Suppressor macrophage treated with lipopolysaccharide for 4 hours (primary cell): ENCODE measurements at regions not wholly inside any gene's neighbourhood (a gene's known extent, or its start where the extent isn't known, plus 50 kb on each side); places are given as distances from the start of the nearest gene placed in this dataset.

Experiments used
- DNase-seq: peaks from one replicate; pipeline ENCODE4 v3.0.0-alpha.2; 2020

DNA sequence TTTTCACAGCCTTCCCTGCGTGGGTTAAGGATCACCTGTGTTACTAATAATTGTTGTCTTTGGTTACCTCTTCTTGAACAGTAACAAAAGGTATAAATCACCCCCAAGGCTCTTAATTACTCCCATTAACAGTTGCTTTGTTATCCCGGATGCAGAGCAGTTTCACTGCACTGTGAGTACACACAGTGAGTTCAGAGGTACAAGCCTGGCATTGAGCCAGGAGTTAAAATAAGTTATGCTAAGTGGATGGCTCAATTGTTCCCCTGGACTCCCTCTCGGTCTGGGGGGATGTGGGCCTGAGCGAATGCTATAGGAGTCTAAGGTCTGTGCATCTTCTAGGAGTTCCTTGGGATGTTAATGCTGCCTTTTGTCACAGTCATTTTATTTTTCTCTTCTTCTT is 258.3 kb downstream of the ATG4C start:
- no peak for DNase-seq

- no peak for DNase-seq
Observed at GRCh38 chr1:63046539-63046938, 262.6 kb downstream of the ATG4C start.

- DNase-seq, result no peak
Observed at GRCh38 chr1:63049135-63049534, 265.2 kb downstream of the ATG4C start.

GRCh38 chr1:63051356-63051755 is 267.4 kb downstream of the ATG4C start:
- no peak for DNase-seq

DNA sequence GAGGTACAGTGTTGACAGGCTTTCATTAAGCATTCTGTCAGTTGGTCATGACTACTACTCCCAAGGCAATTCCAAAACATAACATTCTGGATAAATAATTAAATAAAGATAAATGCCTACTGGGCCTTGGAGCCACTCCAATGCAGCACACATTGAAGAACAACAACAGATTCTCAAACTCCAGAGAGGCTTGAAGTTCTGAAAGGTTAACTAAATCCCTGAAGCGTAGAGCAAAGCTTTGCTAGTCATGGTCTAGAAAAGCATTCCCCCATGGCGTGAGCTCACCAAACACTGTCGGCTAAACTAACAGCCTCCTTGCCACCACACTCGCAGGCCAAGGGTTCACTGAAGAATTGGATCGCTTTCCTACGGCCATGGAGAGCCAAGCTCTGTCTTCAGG is 268.0 kb downstream of the ATG4C start:
- DNase-seq, result no peak

- DNase-seq, result no peak
Observed at GRCh38 chr1:63054184-63054583, 268.2 kb upstream of the FOXD3 start.

GRCh38 chr1:63063367-63063766 is 259.0 kb upstream of the FOXD3 start:
- DNase-seq, result no peak

DNA sequence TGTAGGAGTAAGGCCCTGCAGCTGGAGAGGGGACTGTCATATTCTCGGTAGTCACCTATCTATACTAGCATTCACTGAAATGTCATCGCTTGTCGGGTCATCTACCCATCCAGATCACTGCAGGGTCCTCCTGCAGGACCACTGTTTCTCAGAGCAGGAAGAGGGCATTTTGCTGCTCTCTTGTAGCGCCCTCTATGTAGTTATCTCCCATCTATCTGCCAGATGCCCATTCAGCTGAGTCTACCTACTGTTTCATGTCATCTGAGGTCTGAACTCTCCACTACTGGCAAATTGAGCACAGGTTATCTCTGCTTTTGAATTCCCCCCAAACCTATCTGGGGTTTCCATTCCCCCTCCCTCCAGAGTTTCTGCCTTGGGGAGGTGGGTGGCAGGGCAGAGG is 258.2 kb upstream of the FOXD3 start:
- no peak for DNase-seq

DNA sequence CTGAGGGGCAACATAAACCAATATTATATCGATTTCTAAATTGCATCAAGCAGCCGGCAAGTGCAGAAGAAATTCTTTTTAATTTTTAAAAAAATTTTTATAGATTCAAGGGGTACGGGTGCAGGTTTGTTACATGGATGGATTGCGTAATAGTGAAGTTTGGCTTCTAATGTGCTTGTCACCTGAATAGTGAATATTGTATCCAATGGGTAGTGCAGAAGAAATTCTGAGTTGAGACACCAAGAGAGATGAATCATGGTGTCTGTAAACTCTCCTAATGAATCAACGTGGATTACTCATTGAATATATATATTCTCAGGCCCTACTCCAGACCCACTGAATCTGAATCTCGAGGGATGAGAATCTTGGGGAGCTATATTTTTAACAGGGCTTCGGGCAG is 253.7 kb upstream of the FOXD3 start:
- no peak for DNase-seq

DNA sequence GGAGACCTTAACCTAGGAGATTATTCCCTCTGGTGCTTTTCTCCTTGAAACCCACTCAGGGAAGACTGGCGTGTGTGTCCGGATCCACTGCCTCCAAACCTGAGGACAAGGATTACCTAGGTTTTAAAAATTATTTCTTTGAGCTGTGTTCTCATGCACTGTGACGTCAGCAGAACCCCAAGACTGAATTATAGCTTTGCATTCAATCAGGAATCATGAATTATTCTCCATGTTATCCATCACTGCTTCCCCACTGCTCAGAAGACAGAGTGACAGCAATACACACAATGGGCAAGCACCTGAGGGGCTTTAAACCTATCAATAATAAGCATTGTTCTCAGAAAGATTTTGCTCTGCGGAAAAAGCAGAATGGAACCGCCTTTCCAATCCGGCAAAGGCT is 253.2 kb upstream of the FOXD3 start:
- no peak for DNase-seq

DNA sequence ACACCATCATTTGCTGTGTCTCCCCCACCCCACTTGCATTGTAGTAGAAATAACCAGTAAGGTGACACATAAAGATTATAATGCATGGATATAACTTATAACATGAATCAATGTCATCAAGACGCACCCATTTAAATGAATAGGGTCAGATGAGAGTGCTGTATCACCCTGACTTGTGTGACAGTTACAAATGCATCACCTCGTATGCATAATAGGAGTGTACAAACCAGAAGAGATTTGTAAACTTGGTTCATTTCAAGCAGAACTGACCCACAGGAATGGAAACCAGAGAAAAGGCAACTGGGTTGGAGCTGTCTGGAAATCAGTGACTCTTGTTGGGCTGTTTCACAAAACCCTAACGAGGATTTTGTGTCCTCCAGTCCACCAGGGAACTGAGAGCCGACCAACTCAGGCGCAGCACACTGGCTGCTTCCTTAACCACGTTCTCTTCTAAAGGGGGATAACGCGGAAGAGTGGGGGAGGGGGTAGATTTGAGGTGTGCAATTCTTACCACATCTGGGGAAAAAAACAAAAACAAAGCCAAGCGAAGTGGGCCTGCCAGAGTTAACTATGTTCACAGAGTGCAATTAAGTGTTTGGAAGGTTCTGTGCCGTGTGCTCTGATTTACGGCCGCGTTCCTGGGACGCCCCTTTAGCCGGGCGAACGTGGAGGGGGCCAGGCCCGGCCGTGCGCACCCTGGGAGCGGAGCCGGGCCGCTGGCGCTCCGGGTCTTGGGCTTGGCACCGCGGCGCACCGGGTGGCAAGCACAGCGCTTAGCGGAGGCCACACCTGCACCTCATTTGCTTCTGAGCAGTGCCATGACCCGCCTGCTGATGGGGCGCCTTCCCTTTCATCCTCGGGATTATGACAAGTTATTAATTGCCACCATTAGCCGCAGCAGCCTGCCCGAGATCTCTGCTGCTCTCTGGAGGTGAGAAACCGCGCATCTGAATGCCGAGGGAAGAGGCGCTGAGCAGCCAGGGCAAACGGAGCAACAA is 248.8 kb upstream of the FOXD3 start:
- DNase-seq, result no peak

GRCh38 chr1:63074321-63074720 is 248.0 kb upstream of the FOXD3 start:
- no peak for DNase-seq

DNA sequence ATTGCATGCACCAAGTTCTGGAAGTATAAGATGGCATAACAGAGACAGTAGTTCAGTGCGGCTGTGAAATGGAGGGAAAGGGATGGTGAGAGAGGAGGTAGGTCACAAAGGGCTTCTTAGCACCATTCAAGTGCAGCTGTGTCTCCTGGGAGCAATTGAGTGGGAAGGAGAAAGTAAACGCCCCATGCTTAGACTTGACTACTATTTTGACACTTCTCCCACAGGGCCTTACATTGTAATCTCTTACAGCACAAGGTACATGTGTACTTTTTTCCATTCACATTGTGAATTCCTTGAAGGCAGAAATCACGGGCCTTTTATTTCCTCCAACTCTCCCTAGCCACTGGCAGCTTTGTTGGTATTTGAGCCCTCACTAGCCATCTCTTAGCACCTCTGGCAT is 239.6 kb upstream of the FOXD3 start:
- DNase-seq, result no peak

- DNase-seq, result no peak
Observed at GRCh38 chr1:63087966-63088365, 234.4 kb upstream of the FOXD3 start.

DNA sequence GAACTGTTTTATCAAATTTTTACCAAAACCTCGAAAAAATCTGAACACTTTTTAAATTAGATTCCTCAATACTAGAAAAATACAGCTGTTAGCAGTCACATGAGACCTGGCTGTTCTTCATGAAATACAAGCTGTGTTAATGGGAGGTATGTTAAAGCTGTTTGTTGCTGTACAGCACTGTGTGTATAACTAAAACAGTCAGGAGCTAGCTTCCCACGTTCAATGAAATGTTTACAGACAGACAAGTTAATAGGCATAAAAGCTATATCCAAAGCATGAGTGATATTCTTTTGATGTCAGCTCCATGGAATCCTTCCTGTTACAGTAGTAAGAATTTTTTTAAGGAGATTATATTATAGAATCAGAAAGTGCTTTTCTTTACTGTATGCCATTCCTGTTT is 223.2 kb upstream of the FOXD3 start:
- DNase-seq, result no peak

DNA sequence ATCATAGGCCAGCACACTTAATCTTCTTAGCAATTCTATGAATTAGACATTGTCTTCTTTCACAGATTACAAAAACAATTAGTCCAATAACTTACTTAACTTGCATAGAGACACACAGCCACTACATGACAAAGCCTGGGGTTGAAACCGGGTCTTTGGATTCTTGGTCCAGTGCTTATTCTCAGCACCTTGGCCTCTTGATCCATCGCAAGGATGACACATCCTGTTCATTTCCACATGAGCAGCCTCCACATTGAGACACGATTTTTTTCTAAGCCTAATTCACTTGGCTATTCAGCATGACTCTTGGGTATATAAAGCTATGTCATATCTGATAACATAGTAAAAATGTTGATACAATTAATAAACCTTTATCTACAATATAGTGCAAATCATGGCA is 221.0 kb upstream of the FOXD3 start:
- DNase-seq, result no peak

GRCh38 chr1:63103682-63104081 is 218.7 kb upstream of the FOXD3 start:
- no peak for DNase-seq

GRCh38 chr1:63107066-63107465 is 215.3 kb upstream of the FOXD3 start:
- DNase-seq, result no peak

DNA sequence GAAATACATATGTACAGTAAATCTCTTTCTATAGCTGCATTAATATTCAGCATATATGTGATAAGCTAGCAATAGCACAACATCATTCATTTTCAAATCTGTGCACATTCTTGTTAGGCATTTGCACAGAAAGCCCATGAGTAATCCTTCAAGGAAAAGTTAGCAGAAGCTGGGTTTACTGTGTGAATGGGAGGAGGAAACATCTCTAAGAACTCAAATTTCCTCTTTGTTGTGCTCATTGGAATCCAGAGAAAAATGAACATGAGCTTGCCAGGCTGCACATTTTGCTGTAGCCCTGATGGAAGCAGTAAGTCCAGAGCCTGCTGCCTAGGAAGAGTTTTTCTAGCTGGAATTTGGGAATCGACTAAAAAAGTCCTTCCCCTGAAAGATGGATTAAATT is 214.2 kb upstream of the FOXD3 start:
- DNase-seq, result no peak

DNA sequence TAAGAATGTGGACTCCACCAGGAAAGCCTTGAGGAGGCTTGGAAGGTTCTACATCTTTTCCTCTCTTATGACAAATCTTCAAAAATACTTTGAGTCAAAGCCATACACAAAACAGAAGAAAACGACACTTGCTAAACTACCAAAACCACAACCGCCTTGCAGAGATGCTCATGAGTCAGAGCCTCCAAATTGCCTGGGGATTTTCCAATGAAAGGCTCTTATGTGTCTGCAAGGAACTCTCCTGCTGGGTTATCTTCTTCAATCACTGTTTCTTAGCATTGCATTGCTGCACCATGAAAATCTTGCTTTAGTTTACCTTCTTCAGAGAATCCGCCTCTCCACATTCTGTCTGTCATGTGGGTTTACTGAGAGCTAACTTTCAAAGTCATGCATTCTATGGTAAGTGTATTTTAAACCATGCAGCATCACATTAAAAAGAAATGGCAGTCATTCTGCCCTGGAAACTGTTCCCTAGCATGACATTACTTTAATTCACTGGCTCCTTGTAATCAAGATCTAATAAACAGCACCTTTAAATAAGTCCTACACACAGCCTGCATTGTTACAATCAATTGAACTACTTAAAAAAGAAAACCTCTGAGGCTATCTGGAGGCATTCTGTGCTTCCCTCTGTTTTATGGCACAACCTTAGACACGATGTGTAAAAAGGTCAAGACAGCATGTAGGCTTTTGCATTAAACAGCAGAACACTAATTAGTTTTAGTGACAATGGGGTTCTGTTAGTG is 210.0 kb upstream of the FOXD3 start:
- DNase-seq, result peak; percentile 14

DNA sequence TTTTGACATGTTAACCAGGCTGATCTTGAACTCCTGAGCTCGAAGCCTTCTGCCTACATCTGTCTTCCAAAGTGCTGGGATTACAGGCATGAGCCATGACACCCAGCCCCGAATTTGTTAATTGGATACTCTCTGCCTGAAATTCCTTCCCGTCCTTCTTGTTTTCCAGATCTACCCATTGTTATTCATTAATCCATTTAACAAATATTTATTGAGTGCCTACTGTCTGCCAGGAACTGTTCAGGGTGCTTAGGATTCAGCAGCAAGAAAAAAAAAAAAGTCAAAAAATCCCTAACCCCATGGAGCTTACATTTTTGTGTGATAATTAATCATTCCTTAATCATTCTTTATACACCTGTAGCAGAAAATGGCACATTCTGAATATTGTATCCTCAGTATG is 206.8 kb upstream of the FOXD3 start:
- DNase-seq, result no peak

DNA sequence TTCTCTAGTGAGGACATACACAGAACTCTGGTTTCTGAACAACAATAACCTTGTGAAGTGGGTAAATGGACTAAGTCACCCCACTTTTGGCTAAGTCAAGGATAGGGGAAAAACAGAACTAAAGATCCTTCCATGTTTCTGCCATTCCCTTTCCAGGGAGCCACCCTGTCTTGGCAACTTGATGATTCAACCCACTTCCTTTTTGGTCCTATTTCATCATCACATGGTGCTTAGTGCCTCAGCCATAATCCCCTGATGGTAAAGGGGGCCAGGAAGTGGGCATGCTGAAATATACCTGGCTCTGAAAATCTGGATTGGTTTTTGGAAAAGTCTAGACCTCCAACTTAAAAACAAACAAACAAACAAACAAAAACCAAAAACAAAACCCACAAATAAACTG is 206.4 kb upstream of the FOXD3 start:
- DNase-seq, result peak; percentile 13

DNA sequence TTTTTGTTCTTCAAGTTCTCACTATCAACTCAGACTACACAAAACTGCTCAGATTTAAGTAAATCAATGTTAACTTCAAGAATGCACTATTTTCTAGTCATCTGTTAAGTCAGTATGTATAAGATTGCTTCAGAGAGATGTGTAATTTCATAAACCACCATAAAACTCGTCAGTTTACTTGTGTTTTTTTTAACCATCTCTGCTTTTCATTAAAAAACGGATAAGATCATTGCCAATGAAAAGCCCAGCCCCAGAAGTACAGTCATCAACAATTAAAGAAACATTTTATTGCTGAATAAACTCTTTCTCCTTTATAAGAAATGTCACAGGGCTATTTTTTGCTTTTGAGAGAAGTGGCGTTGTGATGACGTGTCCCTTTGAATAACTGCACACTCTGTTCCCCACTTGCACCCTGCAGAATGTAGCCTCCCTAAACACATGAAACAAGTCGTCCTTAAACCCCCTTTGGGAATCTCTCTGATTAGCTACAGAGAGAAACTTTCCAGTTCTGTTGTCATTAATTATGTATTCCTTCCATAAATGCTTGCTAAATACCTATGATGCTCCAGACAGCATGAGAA is 202.7 kb upstream of the FOXD3 start:
- DNase-seq, result no peak

- no peak for DNase-seq
Observed at GRCh38 chr1:63122079-63122478, 200.3 kb upstream of the FOXD3 start.
